ENCODE measurements at regions not wholly inside any gene's neighbourhood (a gene's known extent, or its start where the extent isn't known, plus 50 kb on each side); places are given as distances from the start of the nearest gene placed in this dataset.

GRCh38 chr9:27950382-27950781, 377.1 kb upstream of the C9orf72 start:
- TF ChIP-seq CTCF (IDR thresholded peaks at IDR 0.05) (no peak), POLR2A (IDR thresholded peaks at IDR 0.05) (no peak)

All from right lobe of liver (tissue), 4 donors.